ENCODE measurements at regions not wholly inside any gene's neighbourhood (a gene's known extent, or its start where the extent isn't known, plus 50 kb on each side); places are given as distances from the start of the nearest gene placed in this dataset.

- no peak for FAIRE-seq
Measured at GRCh38 chr10:108817584-108817983, 1105.7 kb downstream of the XPNPEP1 start.

DNA sequence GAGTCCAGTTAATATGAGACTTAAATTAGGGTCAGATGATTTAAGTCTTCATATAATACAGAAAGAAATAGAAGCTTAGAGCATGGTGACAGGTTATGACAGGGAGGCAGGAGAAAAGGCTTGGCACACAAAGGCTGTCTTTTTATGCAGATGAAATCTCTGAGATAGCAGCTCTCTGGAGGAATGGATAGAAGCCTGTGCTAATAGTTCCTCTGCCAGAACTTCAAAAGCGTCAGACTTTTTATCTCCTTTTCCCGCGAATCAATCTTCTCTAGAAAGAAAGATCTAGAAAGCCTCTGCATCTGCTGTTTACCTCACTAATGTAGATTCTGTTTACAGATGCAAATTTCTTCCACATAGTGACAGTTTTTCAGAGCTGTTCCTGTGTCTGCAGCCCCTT lies 1106.2 kb downstream of the XPNPEP1 start:
- FAIRE-seq: no peak

DNA sequence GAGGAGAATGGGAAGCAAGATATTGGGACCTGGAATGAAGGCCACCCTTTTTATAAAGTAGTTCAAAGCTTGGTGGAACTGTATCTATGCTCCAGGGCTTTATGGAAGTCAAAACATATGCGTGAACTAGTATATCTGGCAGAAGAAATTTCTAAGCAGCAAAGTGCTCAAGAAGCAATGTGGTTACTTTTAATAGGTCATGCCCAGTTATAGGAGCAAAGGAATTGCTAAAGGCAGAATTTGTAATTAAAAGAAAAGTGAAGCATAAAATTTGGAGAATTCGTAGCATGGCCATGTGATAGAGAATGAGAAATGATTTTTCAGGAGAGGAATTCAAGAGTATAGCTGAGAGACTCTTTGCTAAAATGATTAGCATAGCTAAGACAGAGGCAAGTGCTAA lies 1110.4 kb downstream of the XPNPEP1 start:
- FAIRE-seq: no peak

DNA sequence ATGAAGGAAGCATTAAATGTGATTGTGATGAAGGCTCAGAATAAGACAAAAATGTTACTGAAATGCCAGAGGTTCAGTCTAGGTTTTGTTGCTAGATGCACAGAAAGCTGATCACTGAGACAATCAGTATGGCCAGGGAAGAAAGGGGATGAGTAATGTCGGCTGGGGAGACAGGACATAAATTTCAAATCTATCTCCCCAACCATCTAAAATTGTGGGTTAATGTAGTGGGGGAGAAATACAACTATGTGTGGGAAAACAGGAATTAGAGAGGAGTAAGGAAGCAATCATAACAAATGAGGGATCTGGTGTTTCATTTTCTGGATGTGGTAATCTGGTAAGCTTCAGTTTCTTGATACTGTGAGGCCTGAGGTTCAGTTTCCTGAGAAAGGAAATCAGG lies 1111.0 kb downstream of the XPNPEP1 start:
- FAIRE-seq: no peak

DNA sequence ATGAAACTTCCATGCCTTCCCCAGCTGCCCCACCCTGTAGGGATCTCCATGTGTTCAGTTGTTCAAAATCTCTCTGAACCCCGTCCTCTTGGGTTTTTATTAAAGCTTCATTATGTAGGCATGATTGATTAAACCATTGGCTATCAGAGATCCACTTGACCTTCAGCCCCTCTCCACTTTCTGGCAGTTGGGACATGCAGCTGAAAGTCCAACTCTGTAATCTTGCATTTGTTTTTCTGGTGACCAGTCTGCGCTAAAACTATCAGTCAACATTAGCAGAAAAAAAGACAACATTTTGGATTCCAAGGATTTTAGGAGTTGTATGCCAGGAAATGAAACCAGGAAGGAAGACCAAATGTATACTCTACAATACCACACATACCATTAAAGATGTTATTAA lies 1115.1 kb downstream of the XPNPEP1 start:
- no peak for FAIRE-seq

DNA sequence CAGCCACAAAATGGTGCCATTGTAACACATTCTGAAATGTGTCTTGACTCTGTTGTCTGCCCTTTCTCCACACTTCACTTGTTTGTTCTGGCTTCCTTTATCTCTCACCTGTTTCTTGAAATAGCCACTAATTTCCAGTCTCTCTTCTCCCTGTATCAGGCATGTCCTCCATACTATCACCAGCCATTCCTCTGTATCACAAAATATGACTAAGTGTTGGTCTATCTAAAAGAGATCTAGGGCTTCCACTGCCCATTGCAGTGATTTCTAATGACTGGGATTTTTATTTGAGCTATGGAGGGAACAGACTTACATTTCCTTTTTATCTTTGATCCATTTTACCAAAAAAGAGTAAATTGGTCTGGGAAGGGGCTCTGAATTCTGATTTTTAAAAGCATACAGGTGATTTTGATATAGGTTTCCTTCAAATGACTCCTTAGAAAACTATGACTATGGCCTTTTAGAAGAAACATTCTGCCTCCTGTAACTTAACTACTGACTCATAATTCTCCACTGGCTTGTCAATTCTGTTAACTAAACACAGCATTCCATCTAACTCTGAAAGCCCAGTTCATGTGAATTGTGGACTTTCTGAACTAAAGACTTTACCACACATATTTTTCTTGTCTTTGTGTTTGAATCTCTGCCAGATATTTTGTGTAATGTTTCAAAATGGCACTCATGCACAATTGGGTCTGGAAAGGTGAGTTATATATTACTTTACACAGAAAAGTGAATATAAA lies 1121.4 kb downstream of the XPNPEP1 start:
- FAIRE-seq: no peak

DNA sequence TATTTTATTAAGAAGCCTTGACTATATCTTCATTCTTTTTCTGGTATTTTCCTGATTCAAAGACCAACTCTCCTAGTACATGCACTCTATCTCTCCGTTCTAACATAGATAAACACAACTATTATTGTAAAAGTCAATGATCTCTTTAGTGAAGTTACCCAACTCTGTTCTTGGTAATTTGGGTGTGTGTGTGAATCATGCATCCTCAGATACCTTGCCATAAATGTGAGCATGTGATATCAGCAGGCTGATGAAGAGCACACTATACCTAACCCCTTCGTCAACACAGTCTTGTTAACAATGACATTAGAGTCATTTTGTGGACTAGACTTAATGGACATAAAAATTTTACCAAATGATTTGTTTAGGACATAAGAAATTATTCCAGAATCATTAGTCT lies 1122.1 kb downstream of the XPNPEP1 start:
- FAIRE-seq: no peak

DNA sequence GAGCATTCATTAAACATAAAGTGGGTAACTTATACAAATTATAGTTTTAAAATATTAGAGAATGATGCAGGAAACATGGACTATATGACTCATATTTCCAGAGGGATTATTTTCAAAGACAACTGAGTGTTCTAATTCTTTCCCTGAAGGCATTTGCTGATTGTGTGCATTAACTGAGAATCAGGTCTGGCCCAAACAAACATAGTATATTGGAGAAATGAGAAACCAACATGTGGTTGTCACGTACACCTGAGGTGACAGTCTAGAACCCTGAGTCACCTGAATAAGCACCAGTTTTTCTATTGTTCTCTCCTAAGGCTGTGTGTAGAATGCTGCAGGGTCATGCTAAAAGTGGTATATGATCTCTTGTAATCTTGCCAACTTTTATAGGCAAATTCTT lies 1125.7 kb downstream of the XPNPEP1 start:
- no peak for FAIRE-seq

- FAIRE-seq: no peak
Measured at GRCh38 chr10:108791794-108792474, 1131.4 kb downstream of the XPNPEP1 start.

- FAIRE-seq: no peak
Measured at GRCh38 chr10:108791030-108791429, 1132.3 kb downstream of the XPNPEP1 start.

- FAIRE-seq: no peak
Measured at GRCh38 chr10:108789919-108790318, 1133.4 kb downstream of the XPNPEP1 start.

DNA sequence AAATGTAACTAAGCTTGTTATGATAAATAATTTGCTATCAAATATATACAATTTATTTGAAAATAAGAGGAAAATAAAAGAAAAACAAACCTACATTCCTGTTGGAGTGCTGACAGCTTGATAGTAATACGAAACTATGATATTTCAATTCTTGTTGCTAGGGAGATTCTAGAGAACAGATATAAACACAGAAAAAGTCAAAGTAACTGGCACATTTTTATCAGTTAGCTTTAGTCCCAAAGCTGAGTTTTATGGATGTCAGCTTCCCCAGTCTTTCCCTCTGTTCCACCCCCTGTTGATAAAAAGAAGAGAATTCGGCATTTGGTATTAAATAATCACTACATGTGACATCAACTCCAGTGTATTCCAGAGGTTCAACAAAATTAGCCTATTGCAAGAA lies 1134.0 kb downstream of the XPNPEP1 start:
- FAIRE-seq: no peak

GRCh38 chr10:108788891-108789290 lies 1134.4 kb downstream of the XPNPEP1 start:
- FAIRE-seq: no peak

DNA sequence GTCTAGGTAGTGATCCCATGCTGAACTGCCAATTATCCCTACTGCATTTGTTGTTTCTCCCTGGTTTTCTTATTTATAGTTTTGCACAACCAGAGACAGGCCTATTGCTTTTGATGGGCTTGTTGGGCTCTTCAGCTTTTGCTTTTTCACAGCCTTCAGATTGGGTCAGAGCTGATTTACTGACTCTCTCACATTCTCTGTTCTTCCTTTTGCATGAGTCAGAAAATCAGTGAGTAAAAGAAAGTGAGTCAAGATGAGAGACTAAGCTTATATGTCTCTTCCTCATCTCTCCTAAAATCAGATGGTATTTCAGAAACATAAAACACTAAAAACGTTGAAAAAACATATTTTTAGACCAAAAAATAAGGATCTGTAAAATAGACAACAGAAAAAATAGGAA lies 1135.4 kb downstream of the XPNPEP1 start:
- FAIRE-seq: no peak

- no peak for FAIRE-seq
Measured at GRCh38 chr10:108785011-108785410, 1138.3 kb downstream of the XPNPEP1 start.

- FAIRE-seq: no peak
Measured at GRCh38 chr10:108784534-108784933, 1138.8 kb downstream of the XPNPEP1 start.

- FAIRE-seq: no peak
Measured at GRCh38 chr10:108783897-108784296, 1139.4 kb downstream of the XPNPEP1 start.

DNA sequence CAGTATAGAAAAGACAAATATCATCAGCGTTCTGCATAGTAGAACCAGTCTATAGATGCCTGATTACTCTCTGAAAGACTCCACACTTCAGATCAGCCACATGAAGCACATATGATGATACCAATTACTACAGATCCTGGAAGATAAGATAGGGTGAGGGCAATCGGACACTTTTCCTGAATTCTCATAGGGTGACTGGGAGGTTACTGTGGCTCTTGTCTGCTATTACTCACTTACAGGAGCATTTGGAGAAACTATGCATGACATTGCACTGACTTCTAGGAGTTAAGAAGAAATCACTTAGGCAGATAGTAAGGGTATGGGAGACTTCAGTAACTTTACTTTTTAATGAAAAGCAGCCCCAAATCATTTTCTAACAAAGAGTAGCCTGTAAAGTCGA lies 1140.9 kb downstream of the XPNPEP1 start:
- no peak for FAIRE-seq

- no peak for FAIRE-seq
Measured at GRCh38 chr10:108779501-108779900, 1143.8 kb downstream of the XPNPEP1 start.

DNA sequence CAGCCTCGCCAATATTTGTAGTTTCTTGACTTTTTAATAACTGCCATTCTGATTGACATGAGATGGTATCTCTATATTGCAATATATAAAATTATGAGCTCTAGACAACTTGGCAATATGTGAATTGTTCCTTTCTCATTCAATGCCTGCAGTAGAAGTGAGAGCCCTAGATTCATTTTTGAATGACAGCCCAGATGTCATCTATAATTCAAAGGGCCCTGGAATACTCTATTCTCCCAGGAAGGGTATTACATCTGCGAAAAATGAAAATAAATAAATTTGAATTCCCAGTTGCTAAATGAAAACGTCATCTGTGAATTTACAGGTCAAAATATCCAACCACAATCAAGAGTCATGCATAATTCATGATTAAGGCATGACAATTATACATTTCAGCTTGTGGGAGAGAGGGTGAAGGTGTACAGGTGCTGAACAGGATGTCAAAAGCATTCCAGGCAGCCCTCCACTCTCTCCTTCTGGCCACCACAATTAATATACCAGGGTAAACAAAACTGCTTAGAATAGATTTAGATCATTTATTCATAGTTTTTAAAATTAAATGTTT lies 1147.3 kb downstream of the XPNPEP1 start:
- no peak for FAIRE-seq

GRCh38 chr10:108771106-108771505 lies 1152.2 kb downstream of the XPNPEP1 start:
- no peak for FAIRE-seq

- FAIRE-seq: no peak
Measured at GRCh38 chr10:108765794-108766193, 1157.5 kb downstream of the XPNPEP1 start.

DNA sequence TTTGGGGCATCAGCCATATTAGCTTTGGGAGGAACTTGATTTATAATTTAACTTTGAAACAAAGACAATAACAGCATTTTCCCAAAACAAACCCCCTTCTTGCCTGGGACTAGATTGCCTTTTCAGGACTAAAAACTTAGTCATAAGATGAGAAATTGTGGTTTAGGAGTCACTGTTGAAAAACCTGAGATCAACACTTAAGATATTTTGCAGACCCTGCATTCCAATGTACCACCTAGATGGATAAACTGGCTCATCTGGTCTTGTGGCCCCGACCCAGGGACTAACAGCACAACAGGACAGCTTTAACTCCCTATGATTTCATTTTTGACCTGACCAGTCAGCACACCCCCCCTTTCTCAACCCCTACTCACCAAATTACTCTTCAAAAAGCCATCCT lies 1165.4 kb downstream of the XPNPEP1 start:
- FAIRE-seq: no peak

GRCh38 chr10:108755646-108756045 lies 1167.7 kb downstream of the XPNPEP1 start:
- FAIRE-seq: no peak

Data from islet of Langerhans (tissue), 1 donor.